ENCODE measurements at regions not wholly inside any gene's neighbourhood (a gene's known extent, or its start where the extent isn't known, plus 50 kb on each side); places are given as distances from the start of the nearest gene placed in this dataset.

DNA sequence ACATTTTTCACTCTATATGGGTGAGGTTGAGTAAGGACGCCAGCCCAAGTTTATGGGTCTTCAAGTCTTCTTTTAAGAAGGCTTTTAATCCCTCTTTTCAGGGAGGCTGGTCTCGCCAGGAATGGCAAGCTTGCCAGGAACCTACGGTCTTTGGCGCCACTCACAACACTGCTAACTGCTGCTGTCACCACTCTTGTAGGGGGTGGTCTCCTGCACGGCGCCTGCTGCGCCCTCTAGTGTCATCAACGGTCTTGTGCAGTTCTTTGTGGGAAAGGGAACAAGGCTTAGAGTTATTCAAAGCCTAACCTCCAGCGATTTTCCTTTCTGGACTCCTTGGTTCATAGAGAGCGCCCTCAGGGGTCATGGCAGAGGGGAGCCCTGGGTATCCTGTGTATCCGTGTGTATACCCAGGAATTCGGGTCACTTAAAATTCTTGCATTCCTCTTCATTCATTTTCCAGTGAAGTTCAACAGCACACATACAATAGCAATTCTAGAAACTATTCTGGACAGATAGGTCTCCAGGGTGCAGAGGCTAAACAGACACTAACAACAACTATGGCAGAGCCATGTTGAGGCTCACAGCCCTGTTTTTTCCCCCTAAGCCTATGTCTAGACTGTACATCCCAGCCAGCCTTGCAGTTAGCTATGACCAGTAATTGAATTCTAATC is 392.8 kb upstream of the CAMK1G start:
- peak overlapping the region; percentile 30; the same call in 1 of the 2 replicates for H2AFZ ChIP-seq
- H3K27me3 ChIP-seq (ENCODE audit: insufficient read depth) = no peaks in the 10 kb centered on the region
- no peak overlapping the region for H3K4me2 ChIP-seq
- Mint-ChIP-seq H3K27me3 (ENCODE audit: insufficient read depth, low read depth, poor library complexity) (peaks cover 2% of the 10 kb centered on the region), H3K4me3 (no peak overlapping the region), H3K4me1 (peaks cover 20% of the 10 kb centered on the region; the same call in 2 of the 3 replicates), H3K27ac (no peak overlapping the region), H3K9me3 (peaks cover 16% of the 10 kb centered on the region), H3K36me3 (ENCODE audit: low read depth) (peaks cover 16% of the 10 kb centered on the region; the same call in 2 of the 3 replicates)
- H3K4me3 ChIP-seq = no peak overlapping the region
- H4K20me1 ChIP-seq (replicated peaks; ENCODE audit: insufficient read depth) = no peaks in the 10 kb centered on the region
- DNase-seq (ENCODE audit: low spot score) (peak; percentile 93), ATAC-seq (peak; percentile 100)
- H3K9me2 ChIP-seq (ENCODE audit: insufficient read depth) = 0 out of 2 replicates have a peak, but pooled peaks cover 4% of the 10 kb centered on the region
- peaks cover 26% of the 10 kb centered on the region for H3K4me1 ChIP-seq (ENCODE audit: insufficient read depth)
- H3F3A ChIP-seq (replicated peaks; ENCODE audit: low read depth) = no peaks in the 10 kb centered on the region
- no peak overlapping the region for H3K27ac ChIP-seq (ENCODE audit: low read depth)
- H3K79me2 ChIP-seq (replicated peaks; ENCODE audit: insufficient read depth) = no peaks in the 10 kb centered on the region
- TF ChIP-seq, protein P1, sequence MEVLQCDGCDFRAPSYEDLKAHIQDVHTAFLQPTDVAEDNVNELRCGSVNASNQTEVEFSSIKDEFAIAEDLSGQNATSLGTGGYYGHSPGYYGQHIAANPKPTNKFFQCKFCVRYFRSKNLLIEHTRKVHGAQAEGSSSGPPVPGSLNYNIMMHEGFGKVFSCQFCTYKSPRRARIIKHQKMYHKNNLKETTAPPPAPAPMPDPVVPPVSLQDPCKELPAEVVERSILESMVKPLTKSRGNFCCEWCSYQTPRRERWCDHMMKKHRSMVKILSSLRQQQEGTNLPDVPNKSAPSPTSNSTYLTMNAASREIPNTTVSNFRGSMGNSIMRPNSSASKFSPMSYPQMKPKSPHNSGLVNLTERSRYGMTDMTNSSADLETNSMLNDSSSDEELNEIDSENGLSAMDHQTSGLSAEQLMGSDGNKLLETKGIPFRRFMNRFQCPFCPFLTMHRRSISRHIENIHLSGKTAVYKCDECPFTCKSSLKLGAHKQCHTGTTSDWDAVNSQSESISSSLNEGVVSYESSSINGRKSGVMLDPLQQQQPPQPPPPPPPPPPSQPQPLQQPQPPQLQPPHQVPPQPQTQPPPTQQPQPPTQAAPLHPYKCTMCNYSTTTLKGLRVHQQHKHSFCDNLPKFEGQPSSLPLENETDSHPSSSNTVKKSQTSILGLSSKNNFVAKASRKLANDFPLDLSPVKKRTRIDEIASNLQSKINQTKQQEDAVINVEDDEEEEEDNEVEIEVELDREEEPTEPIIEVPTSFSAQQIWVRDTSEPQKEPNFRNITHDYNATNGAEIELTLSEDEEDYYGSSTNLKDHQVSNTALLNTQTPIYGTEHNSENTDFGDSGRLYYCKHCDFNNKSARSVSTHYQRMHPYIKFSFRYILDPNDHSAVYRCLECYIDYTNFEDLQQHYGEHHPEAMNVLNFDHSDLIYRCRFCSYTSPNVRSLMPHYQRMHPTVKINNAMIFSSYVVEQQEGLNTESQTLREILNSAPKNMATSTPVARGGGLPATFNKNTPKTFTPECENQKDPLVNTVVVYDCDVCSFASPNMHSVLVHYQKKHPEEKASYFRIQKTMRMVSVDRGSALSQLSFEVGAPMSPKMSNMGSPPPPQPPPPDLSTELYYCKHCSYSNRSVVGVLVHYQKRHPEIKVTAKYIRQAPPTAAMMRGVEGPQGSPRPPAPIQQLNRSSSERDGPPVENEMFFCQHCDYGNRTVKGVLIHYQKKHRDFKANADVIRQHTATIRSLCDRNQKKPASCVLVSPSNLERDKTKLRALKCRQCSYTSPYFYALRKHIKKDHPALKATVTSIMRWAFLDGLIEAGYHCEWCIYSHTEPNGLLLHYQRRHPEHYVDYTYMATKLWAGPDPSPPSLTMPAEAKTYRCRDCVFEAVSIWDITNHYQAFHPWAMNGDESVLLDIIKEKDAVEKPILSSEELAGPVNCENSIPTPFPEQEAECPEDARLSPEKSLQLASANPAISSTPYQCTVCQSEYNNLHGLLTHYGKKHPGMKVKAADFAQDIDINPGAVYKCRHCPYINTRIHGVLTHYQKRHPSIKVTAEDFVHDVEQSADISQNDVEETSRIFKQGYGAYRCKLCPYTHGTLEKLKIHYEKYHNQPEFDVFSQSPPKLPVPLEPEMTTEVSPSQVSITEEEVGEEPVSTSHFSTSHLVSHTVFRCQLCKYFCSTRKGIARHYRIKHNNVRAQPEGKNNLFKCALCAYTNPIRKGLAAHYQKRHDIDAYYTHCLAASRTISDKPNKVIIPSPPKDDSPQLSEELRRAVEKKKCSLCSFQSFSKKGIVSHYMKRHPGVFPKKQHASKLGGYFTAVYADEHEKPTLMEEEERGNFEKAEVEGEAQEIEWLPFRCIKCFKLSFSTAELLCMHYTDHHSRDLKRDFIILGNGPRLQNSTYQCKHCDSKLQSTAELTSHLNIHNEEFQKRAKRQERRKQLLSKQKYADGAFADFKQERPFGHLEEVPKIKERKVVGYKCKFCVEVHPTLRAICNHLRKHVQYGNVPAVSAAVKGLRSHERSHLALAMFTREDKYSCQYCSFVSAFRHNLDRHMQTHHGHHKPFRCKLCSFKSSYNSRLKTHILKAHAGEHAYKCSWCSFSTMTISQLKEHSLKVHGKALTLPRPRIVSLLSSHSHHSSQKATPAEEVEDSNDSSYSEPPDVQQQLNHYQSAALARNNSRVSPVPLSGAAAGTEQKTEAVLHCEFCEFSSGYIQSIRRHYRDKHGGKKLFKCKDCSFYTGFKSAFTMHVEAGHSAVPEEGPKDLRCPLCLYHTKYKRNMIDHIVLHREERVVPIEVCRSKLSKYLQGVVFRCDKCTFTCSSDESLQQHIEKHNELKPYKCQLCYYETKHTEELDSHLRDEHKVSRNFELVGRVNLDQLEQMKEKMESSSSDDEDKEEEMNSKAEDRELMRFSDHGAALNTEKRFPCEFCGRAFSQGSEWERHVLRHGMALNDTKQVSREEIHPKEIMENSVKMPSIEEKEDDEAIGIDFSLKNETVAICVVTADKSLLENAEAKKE (CRISPR knock-in tag; IDR thresholded peaks at IDR 0.05) = peak; percentile 49; the same call in 1 of the 2 replicates
- TF ChIP-seq CREB1 (CRISPR knock-in tag; IDR thresholded peaks at IDR 0.05; ENCODE audit: low read depth) (peak; percentile 21; the same call in 1 of the 2 replicates), STAT1 (IDR thresholded peaks at IDR 0.05; ENCODE audit: unreplicated experiment) (no peak), POLR2AphosphoS5 (IDR thresholded peaks at IDR 0.05; ENCODE audit: low read depth) (no peak), ZNF114 (CRISPR knock-in tag; IDR thresholded peaks at IDR 0.05) (no peak), EZH2 (IDR thresholded peaks at IDR 0.05; ENCODE audit: low read depth, unreplicated experiment) (no peak)
- TF ChIP-seq, protein P2, sequence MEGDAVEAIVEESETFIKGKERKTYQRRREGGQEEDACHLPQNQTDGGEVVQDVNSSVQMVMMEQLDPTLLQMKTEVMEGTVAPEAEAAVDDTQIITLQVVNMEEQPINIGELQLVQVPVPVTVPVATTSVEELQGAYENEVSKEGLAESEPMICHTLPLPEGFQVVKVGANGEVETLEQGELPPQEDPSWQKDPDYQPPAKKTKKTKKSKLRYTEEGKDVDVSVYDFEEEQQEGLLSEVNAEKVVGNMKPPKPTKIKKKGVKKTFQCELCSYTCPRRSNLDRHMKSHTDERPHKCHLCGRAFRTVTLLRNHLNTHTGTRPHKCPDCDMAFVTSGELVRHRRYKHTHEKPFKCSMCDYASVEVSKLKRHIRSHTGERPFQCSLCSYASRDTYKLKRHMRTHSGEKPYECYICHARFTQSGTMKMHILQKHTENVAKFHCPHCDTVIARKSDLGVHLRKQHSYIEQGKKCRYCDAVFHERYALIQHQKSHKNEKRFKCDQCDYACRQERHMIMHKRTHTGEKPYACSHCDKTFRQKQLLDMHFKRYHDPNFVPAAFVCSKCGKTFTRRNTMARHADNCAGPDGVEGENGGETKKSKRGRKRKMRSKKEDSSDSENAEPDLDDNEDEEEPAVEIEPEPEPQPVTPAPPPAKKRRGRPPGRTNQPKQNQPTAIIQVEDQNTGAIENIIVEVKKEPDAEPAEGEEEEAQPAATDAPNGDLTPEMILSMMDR (conservative IDR thresholded peaks at IDR 0.05; ENCODE audit: low read depth in 2 of 2) = peak; percentile 93 to 98
- H3K36me3 ChIP-seq (ENCODE audit: insufficient read depth) = no peaks in the 10 kb centered on the region

Measured in GM23338 (cell line).